H9 (cell line): ENCODE measurements at regions not wholly inside any gene's neighbourhood (a gene's known extent, or its start where the extent isn't known, plus 50 kb on each side); places are given as distances from the start of the nearest gene placed in this dataset.

Experiments
- DNase-seq: peaks from one replicate; pipeline ENCODE4 v3.0.0-alpha.2; 2017
- H2AFZ ChIP-seq: one replicate; pipeline ENCODE4 v1.6.1; 2013; ENCODE audit warnings: mild to moderate bottlenecking, low read length, control low read depth, moderate library complexity
- H2AK5ac ChIP-seq: 2 replicates; pipeline ENCODE4 v1.6.1; 2013; ENCODE audit warnings: low read length, control low read depth, mixed read lengths; ENCODE audit not compliant: insufficient read length
- H2BK120ac ChIP-seq: one replicate; pipeline ENCODE4 v1.6.1; 2013; ENCODE audit warnings: low read depth, mild to moderate bottlenecking, low read length, control low read depth, inconsistent platforms; ENCODE audit not compliant: poor library complexity, severe bottlenecking
- H2BK12ac ChIP-seq: 2 replicates; pipeline ENCODE4 v1.6.1; 2013; ENCODE audit warnings: low read length, control low read depth, mixed read lengths, low read depth; ENCODE audit not compliant: insufficient read length
- H2BK15ac ChIP-seq: 2 replicates; pipeline ENCODE4 v1.6.1; 2013; ENCODE audit warnings: low read depth, low read length, control low read depth
- H2BK20ac ChIP-seq: one replicate; pipeline ENCODE4 v1.6.1; 2013; ENCODE audit warnings: low read depth, mild to moderate bottlenecking, low read length, control low read depth, inconsistent platforms; ENCODE audit not compliant: poor library complexity, severe bottlenecking
- H2BK5ac ChIP-seq: 2 replicates; pipeline ENCODE4 v1.6.1; 2013; ENCODE audit warnings: low read length, control low read depth, mixed read lengths; ENCODE audit not compliant: insufficient read length
- H3K14ac ChIP-seq: 2 replicates; pipeline ENCODE4 v1.6.1; 2013; ENCODE audit warnings: low read length, control low read depth; ENCODE audit not compliant: insufficient read depth
- H3K18ac ChIP-seq: 2 replicates; pipeline ENCODE4 v1.6.1; 2013; ENCODE audit warnings: low read depth, mild to moderate bottlenecking, mixed read lengths, low read length, control low read depth; ENCODE audit not compliant: insufficient read length
- H3K23ac ChIP-seq: 2 replicates; pipeline ENCODE4 v1.6.1; 2013; ENCODE audit warnings: low read length, control low read depth, mixed read lengths, low read depth; ENCODE audit not compliant: insufficient read length
- H3K23me2 ChIP-seq: 2 replicates; pipeline ENCODE4 v1.6.1; 2013; ENCODE audit warnings: low read depth, mild to moderate bottlenecking, mixed read lengths, low read length, control low read depth; ENCODE audit not compliant: insufficient read length, poor library complexity, severe bottlenecking
- H3K27ac ChIP-seq: 2 replicates; pipeline ENCODE4 v1.5.1; 2013; ENCODE audit warnings: low read length, control low read depth, mixed read lengths, low read depth; ENCODE audit not compliant: insufficient read length
- H3K27me3 ChIP-seq: 2 replicates; pipeline ENCODE4 v1.6.1; 2013; ENCODE audit warnings: low read length, control low read depth, inconsistent platforms; ENCODE audit not compliant: insufficient read depth
- H3K4ac ChIP-seq: 2 replicates; pipeline ENCODE4 v1.6.1; 2013; ENCODE audit warnings: low read depth, mild to moderate bottlenecking, control low read depth, inconsistent platforms, low read length, moderate library complexity
- H3K4me1 ChIP-seq: 2 replicates; pipeline ENCODE4 v1.6.1; 2013; ENCODE audit warnings: low read length, control low read depth, inconsistent platforms; ENCODE audit not compliant: insufficient read depth
- H3K4me2 ChIP-seq: 2 replicates; pipeline ENCODE4 v1.6.1; 2013; ENCODE audit warnings: low read length, control low read depth, mixed read lengths; ENCODE audit not compliant: insufficient read length, insufficient read depth
- H3K56ac ChIP-seq: 2 replicates; pipeline ENCODE4 v1.6.1; 2013; ENCODE audit warnings: low read depth, mild to moderate bottlenecking, mixed read lengths, low read length, control low read depth; ENCODE audit not compliant: insufficient read length
- H3K79me1 ChIP-seq: 2 replicates; pipeline ENCODE4 v1.6.1; 2013; ENCODE audit warnings: low read depth, mild to moderate bottlenecking, moderate library complexity, low read length, control low read depth, inconsistent platforms; ENCODE audit not compliant: insufficient read depth, poor library complexity, severe bottlenecking
- H3K79me2 ChIP-seq: 2 replicates; pipeline ENCODE4 v1.6.1; 2013; ENCODE audit warnings: low read length, control low read depth, inconsistent platforms; ENCODE audit not compliant: insufficient read depth
- H3K9ac ChIP-seq: 2 replicates; pipeline ENCODE4 v1.6.1; 2013; ENCODE audit warnings: low read length, control low read depth, mixed read lengths; ENCODE audit not compliant: insufficient read length; ENCODE audit errors: extremely low read depth
- H3K9me3 ChIP-seq: one replicate; pipeline ENCODE4 v1.6.1; 2013; ENCODE audit warnings: low read depth, low read length, inconsistent platforms; ENCODE audit not compliant: control insufficient read depth
- H3T11ph ChIP-seq: one replicate; pipeline ENCODE4 v1.6.1; 2013; ENCODE audit warnings: mild to moderate bottlenecking, low read length, control low read depth, inconsistent platforms
- H4K20me1 ChIP-seq: one replicate; pipeline ENCODE4 v1.6.1; 2013; ENCODE audit not compliant: control insufficient read depth, insufficient read length, insufficient read depth
- H4K5ac ChIP-seq: 2 replicates; pipeline ENCODE4 v1.6.1; 2013; ENCODE audit warnings: low read depth, mild to moderate bottlenecking, mixed read lengths, low read length, control low read depth; ENCODE audit not compliant: insufficient read length
- H4K8ac ChIP-seq: replicated peaks from 2 replicates; pipeline ENCODE4 v1.6.1; 2013; ENCODE audit warnings: low read length, control low read depth, mixed read lengths, low read depth; ENCODE audit not compliant: insufficient read length
- H4K91ac ChIP-seq: 2 replicates; pipeline ENCODE4 v1.6.1; 2013; ENCODE audit warnings: low read depth, mild to moderate bottlenecking, moderate library complexity, mixed read lengths, low read length, control low read depth; ENCODE audit not compliant: insufficient read length
- H3K27ac Mint-ChIP-seq, 3 experiments: 2 replicates in 2 of 3; 3 replicates in 1 of 3; pipeline ENCODE4 v1.8.0; 2020 to 2021; ENCODE audit warnings: mixed read lengths in 3 of 3, mild to moderate bottlenecking in 1 of 3, moderate library complexity in 1 of 3
- H3K27me3 Mint-ChIP-seq: 2 replicates; pipeline ENCODE4 v1.8.0; 2021; ENCODE audit warnings: low read depth, mild to moderate bottlenecking, moderate library complexity, mixed read lengths
- H3K36me3 Mint-ChIP-seq, 3 experiments: 2 replicates in 2 of 3; 3 replicates in 1 of 3; pipeline ENCODE4 v1.8.0; 2020 to 2021; ENCODE audit warnings: low read depth in 3 of 3, mixed read lengths in 3 of 3; ENCODE audit not compliant: insufficient read depth in 1 of 3
- H3K4me1 Mint-ChIP-seq, 2 experiments: 2 replicates each; pipeline ENCODE4 v1.8.0; 2020; ENCODE audit warnings: mixed read lengths in 2 of 2
- H3K4me3 Mint-ChIP-seq, 2 experiments: 2 replicates in 1 of 2; 3 replicates in 1 of 2; pipeline ENCODE4 v1.8.0; 2020 to 2021; ENCODE audit warnings: mild to moderate bottlenecking in 2 of 2, mixed read lengths in 2 of 2, moderate library complexity in 1 of 2
- H3K9me3 Mint-ChIP-seq, 2 experiments: 2 replicates in 1 of 2; 3 replicates in 1 of 2; pipeline ENCODE4 v1.8.0; 2020; ENCODE audit warnings: mild to moderate bottlenecking in 2 of 2, mixed read lengths in 2 of 2, moderate library complexity in 1 of 2
- WGBS: extraction: QIAGEN DNeasy Blood & Tissue Kit; methylation state at CpG from one replicate; pipeline ENCODE4 v1.1.7; 2013; ENCODE audit warnings: missing lambda C conversion rate, low lambda C conversion rate, mixed read lengths; ENCODE audit not compliant: insufficient read length; ENCODE audit errors: extremely low coverage; 5-methylcytosine and 5-hydroxymethylcytosine counted together
- TF ChIP-seq, protein P1 (sequence below): fragments of 200-600 bp; sonication (generic); conservative IDR thresholded peaks from 3 replicates; pipeline ENCODE4 v1.8.0; 2021; ENCODE audit warnings: antibody characterized with exemption, mild to moderate bottlenecking

- Histone ChIP-seq H3K9ac (no peak overlapping the region), H2BK120ac (no peak overlapping the region), H2AFZ (no peak overlapping the region), H3K23ac (no peak overlapping the region), H3T11ph (no peak overlapping the region), H3K18ac (no peak overlapping the region), H3K4ac (no peak overlapping the region), H3K27me3 (no peaks in the 10 kb centered on the region), H2BK20ac (no peak overlapping the region), H4K5ac (no peak overlapping the region), H3K4me1 (no peaks in the 10 kb centered on the region), H2BK5ac (no peak overlapping the region), H4K20me1 (no peaks in the 10 kb centered on the region), H3K4me2 (no peak overlapping the region), H3K27ac (no peak overlapping the region), H3K14ac (no peak overlapping the region), H3K9me3 (no peaks in the 10 kb centered on the region), H4K8ac (no peak overlapping the region), H2AK5ac (no peak overlapping the region), H3K56ac (no peak overlapping the region), H3K79me1 (no peaks in the 10 kb centered on the region), H2BK12ac (no peak overlapping the region), H3K79me2 (no peaks in the 10 kb centered on the region), H3K23me2 (no peaks in the 10 kb centered on the region), H4K91ac (no peak overlapping the region), H2BK15ac (no peak overlapping the region)
- H3K36me3 Mint-ChIP-seq, result no peaks in the 10 kb centered on the region
- 0 out of 7 replicates have a peak overlapping the region, but pooled peaks of 1 of the 3 experiments have one; percentile 34 for H3K27ac Mint-ChIP-seq
- H3K27me3 Mint-ChIP-seq, result no peaks in the 10 kb centered on the region; the same call in 1 of the 2 replicates
- WGBS, result no CpG with 5 or more reads among the region's 13 CpGs
- TF ChIP-seq, protein P1, sequence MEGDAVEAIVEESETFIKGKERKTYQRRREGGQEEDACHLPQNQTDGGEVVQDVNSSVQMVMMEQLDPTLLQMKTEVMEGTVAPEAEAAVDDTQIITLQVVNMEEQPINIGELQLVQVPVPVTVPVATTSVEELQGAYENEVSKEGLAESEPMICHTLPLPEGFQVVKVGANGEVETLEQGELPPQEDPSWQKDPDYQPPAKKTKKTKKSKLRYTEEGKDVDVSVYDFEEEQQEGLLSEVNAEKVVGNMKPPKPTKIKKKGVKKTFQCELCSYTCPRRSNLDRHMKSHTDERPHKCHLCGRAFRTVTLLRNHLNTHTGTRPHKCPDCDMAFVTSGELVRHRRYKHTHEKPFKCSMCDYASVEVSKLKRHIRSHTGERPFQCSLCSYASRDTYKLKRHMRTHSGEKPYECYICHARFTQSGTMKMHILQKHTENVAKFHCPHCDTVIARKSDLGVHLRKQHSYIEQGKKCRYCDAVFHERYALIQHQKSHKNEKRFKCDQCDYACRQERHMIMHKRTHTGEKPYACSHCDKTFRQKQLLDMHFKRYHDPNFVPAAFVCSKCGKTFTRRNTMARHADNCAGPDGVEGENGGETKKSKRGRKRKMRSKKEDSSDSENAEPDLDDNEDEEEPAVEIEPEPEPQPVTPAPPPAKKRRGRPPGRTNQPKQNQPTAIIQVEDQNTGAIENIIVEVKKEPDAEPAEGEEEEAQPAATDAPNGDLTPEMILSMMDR, result no peak
- no peaks in the 10 kb centered on the region for H3K9me3 Mint-ChIP-seq
- DNase-seq, result peak; percentile 21
- peaks cover 15 to 18% of the 10 kb centered on the region in 2 experiments for H3K4me1 Mint-ChIP-seq
- H3K4me3 Mint-ChIP-seq, result no peak overlapping the region
Observed at GRCh38 chr2:129780316-129781270, 198.9 kb upstream of the RAB6C start.
